ENCODE measurements at regions not wholly inside any gene's neighbourhood (a gene's known extent, or its start where the extent isn't known, plus 50 kb on each side); places are given as distances from the start of the nearest gene placed in this dataset.

GRCh38 chr14:71181215-71182003 lies 274.1 kb downstream of the PCNX1 start:
- H3K27me3 ChIP-seq, result no peaks in the 10 kb centered on the region
- ATAC-seq, result no peak

GRCh38 chr14:71183876-71184689 lies 276.8 kb downstream of the PCNX1 start:
- intact Hi-C loops (cut with DNase I), result no loop called here
- H3K27ac ChIP-seq, result no peak overlapping the region
- no peak overlapping the region for H3K4me3 ChIP-seq
- H3K9me3 ChIP-seq, result no peaks in the 10 kb centered on the region
- TF ChIP-seq CTCF (IDR thresholded peaks at IDR 0.05), result no peak
- no peak for TF ChIP-seq POLR2A (IDR thresholded peaks at IDR 0.05)
- H3K4me1 ChIP-seq, result no peaks in the 10 kb centered on the region
- H3K27me3 ChIP-seq, result no peaks in the 10 kb centered on the region
- no peak for ATAC-seq
- WGBS (ENCODE audit: insufficient coverage, low coverage, low lambda C conversion rate, missing lambda C conversion rate), result 52% methylated on average over 7 of the region's 7 CpGs
- no peaks in the 10 kb centered on the region for H3K36me3 ChIP-seq
- DNase-seq, result no peak

More at GRCh38 chr14:71181215-71182003, 274.1 kb downstream of the PCNX1 start:
- intact Hi-C loops (cut with DNase I), result no loop called here
- Histone ChIP-seq H3K27ac (no peak overlapping the region), H3K9me3 (no peaks in the 10 kb centered on the region), H3K4me3 (no peak overlapping the region), H3K4me1 (no peaks in the 10 kb centered on the region), H3K36me3 (no peaks in the 10 kb centered on the region)
- TF ChIP-seq CTCF (IDR thresholded peaks at IDR 0.05) (no peak), POLR2A (IDR thresholded peaks at IDR 0.05) (no peak)
- WGBS (ENCODE audit: insufficient coverage, low coverage, low lambda C conversion rate, missing lambda C conversion rate), result 82% methylated on average over 16 of the region's 23 CpGs
- no peak for DNase-seq

GRCh38 chr14:71185637-71186036 lies 278.4 kb downstream of the PCNX1 start:
- intact Hi-C loops (cut with DNase I), result no loop called here
- Histone ChIP-seq H3K36me3 (no peaks in the 10 kb centered on the region), H3K4me3 (no peak overlapping the region), H3K9me3 (no peaks in the 10 kb centered on the region), H3K27me3 (no peaks in the 10 kb centered on the region), H3K27ac (no peak overlapping the region), H3K4me1 (no peaks in the 10 kb centered on the region)
- ATAC-seq (no peak), DNase-seq (no peak)
- WGBS (ENCODE audit: insufficient coverage, low coverage, low lambda C conversion rate, missing lambda C conversion rate), result 93% methylated on average over 2 of the region's 2 CpGs
- TF ChIP-seq CTCF (IDR thresholded peaks at IDR 0.05) (no peak), POLR2A (IDR thresholded peaks at IDR 0.05) (no peak)

DNA sequence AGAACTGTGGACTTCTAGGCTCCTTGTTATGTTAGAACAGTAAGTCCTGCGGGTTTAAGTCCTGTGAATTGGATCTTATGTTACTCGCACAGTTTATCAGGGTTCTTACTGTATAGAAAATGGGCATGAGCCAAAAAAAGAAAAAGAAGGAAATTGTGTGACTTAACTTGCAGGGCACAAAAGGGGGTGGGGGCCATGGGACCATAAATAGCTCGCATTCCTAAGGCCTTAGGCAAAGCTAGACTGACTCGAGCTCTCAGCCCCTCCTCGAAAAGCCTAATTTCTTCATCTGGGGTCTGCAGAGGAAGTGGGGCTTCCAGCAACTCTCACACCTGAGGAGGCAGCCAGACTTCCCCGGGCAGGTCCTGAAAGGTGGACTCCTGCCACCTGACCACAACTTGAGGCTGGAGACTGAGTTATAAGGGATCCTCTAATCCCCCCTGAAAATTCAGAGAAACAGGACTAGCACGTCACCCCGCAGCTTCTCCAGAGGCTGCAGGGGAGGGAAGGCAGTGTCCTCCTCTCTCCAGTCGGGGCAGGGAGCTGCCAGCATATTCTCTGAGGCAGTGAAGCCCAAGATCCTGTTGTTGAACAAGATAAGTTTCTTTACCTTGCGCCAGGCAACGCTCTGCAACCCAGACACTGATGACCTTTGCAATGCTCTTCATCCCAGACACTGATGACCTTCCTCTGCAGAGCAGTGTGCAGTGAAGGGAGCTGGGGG lies 280.5 kb downstream of the PCNX1 start:
- DNase-seq (no peak), ATAC-seq (no peak)
- intact Hi-C loops (cut with DNase I), result no loop called here
- 59% methylated on average over 8 of the region's 11 CpGs for whole genome bisulfite sequencing (ENCODE audit: insufficient coverage, low coverage, low lambda C conversion rate, missing lambda C conversion rate)
- no peaks in the 10 kb centered on the region for H3K27me3 ChIP-seq
- TF ChIP-seq CTCF (IDR thresholded peaks at IDR 0.05), result no peak
- TF ChIP-seq POLR2A (IDR thresholded peaks at IDR 0.05), result no peak
- H3K36me3 ChIP-seq, result no peaks in the 10 kb centered on the region
- H3K9me3 ChIP-seq, result no peaks in the 10 kb centered on the region
- H3K27ac ChIP-seq, result no peak overlapping the region
- no peaks in the 10 kb centered on the region for H3K4me1 ChIP-seq
- no peak overlapping the region for H3K4me3 ChIP-seq

Data from right lobe of liver (tissue), 6 donors.